ENCODE measurements at regions not wholly inside any gene's neighbourhood (a gene's known extent, or its start where the extent isn't known, plus 50 kb on each side); places are given as distances from the start of the nearest gene placed in this dataset.

GRCh38 chr9:99403371-99403770 is 181.3 kb downstream of the SEC61B start:
- no peak for DNase-seq

- no peak for DNase-seq
These were observed 183.3 kb downstream of the SEC61B start for GRCh38 chr9:99405359-99405758.

- DNase-seq = no peak
These were observed 184.9 kb downstream of the SEC61B start for GRCh38 chr9:99406939-99407338.

DNA sequence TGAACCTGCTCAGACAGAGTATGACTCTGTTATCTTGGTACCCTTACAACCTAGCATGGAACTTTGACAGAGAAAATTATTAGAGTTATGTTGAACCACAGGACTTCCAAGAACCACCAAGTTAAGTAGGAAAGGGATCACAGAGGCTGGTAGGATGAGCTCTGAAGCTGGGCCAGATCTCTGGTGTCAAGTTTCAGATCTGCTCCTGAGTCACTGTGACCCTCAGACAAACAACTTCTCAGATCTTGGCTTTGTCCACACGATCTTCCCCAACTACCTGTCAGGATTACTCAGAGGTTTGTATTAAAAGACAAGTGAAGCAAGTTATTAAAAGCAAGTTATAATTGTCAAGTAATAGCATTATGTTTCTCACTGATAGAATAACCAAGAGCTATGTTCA is 189.0 kb downstream of the SEC61B start:
- DNase-seq = no peak

DNA sequence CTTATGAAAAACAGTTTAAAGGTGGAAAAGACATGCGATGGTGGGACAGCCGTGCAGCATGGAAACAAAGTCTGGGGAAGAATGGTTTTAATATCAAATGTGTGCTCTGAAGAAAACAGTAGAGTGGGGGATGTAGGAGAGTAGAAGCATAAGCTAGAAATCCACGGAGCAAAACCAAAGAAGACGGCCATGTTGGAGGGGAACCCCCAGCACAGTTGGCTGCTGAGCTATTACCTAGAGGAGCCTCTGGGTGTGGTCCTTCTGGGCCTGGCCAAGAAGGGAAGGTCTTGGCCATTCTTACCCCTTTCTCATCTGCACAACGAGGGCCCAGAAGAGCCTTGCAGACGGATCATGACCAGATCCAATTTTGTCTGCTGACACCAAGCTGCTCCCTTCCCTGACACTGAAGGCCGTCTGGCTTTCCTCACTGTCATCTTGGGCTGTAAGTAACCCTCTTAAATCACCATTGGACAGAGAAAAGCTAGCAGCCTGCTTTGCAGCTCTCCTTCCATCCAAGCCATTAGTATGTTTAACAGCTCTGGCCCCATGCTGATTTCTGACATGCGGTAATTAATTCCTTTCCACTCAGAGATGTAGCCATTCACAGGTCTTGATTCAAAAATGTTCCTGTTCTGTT is 189.5 kb downstream of the SEC61B start:
- no peak for DNase-seq

DNA sequence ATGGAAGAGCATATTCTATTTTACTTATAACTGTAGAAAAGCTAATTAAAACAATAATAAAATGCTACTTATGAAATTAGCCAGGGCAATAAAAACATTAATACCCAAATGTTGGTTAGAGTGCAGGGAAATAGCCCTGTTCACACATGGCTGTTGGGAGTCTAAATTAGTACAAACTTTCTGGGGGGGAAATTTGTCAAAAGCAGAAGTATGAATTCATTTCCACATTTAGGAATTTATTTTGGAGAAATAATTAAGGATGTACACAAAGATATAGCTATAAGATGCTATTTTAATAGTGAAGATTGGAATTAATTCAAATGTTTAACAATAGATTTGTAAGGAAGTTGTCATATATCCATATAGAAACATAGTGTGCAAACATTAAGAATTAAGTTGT is 190.5 kb downstream of the SEC61B start:
- no peak for DNase-seq

GRCh38 chr9:99414321-99414720 is 192.2 kb downstream of the SEC61B start:
- no peak for DNase-seq

GRCh38 chr9:99415606-99416005 is 193.5 kb downstream of the SEC61B start:
- no peak for DNase-seq

- no peak for DNase-seq
These were observed 193.9 kb downstream of the SEC61B start for GRCh38 chr9:99416007-99416406.

- DNase-seq = no peak
These were observed 197.0 kb downstream of the SEC61B start for GRCh38 chr9:99419070-99419469.

GRCh38 chr9:99421369-99421768 is 199.3 kb downstream of the SEC61B start:
- DNase-seq = no peak

GRCh38 chr9:99425124-99425523 is 203.0 kb downstream of the SEC61B start:
- no peak for DNase-seq

- DNase-seq = no peak
These were observed 204.1 kb downstream of the SEC61B start for GRCh38 chr9:99425923-99426842.

- DNase-seq = no peak
These were observed 205.2 kb downstream of the SEC61B start for GRCh38 chr9:99427260-99427659.

GRCh38 chr9:99430301-99430700 is 208.2 kb downstream of the SEC61B start:
- peak in 1 of 2 donors; percentile 56 for DNase-seq

- DNase-seq = no peak
These were observed 209.0 kb downstream of the SEC61B start for GRCh38 chr9:99431103-99431502.

DNA sequence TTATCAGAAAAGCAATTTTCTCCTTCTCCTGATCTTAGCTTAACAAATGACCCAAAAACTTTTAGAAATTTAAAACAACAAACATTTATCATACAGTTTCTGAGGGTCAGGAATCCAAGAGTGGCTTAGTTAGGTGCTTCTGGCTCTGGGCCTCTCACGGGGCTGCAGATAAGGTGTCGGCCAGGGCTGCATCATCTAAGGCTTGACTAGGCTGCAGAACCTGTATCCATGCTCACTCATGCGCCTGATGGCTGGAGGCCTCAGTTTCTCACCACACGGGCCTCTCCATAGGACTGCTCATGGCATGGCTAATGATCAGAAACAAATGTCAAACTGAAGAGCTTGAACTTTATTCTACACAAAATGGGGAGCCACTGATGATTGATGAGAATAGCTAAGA is 210.0 kb downstream of the SEC61B start:
- no peak for DNase-seq

GRCh38 chr9:99433095-99433494 is 211.0 kb downstream of the SEC61B start:
- no peak for DNase-seq

DNA sequence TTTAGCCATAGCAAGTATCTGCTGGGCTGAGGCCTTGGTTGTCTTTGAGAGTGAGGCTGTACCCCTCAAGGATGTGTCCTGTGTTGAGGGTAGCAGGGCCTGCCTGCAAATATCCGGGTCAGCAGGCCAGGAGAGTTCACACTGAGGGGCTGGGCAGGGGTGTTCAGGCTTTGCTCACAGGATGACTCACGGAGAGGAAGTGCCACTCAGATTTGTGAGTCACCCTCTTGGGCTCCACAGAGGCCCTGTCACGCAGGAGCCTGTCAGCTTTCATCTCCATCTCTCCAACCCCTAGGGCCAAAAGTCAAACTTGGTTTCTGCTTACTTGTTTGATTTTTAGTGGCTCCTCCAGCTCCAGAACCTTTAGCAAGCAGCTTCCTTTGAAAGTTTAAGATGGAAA is 211.5 kb downstream of the SEC61B start:
- DNase-seq = peak; percentile 44 to 80

DNA sequence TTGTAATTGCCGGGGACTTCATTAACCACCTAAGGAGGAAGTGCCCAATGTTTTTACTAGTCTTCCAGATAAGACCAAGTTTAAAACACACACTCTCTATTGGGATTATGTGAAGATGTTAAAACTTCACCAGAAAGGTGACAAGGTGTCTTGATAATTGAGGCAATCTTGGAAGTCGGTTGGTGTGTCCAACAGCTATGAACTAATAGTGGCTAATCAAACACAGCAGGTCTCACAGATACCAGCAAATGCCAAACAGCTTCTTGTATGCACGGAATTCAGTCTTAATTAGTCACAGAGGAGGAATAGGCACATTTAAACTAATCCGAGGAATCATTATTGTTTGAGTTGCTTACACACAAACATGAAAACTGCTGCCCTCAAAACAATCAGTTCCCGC is 214.5 kb downstream of the SEC61B start:
- no peak for DNase-seq

GRCh38 chr9:99437145-99437544 is 215.1 kb downstream of the SEC61B start:
- DNase-seq = no peak

GRCh38 chr9:99438596-99438995 is 216.5 kb downstream of the SEC61B start:
- DNase-seq = no peak

- DNase-seq = no peak
These were observed 219.7 kb downstream of the SEC61B start for GRCh38 chr9:99441829-99442228.

DNA sequence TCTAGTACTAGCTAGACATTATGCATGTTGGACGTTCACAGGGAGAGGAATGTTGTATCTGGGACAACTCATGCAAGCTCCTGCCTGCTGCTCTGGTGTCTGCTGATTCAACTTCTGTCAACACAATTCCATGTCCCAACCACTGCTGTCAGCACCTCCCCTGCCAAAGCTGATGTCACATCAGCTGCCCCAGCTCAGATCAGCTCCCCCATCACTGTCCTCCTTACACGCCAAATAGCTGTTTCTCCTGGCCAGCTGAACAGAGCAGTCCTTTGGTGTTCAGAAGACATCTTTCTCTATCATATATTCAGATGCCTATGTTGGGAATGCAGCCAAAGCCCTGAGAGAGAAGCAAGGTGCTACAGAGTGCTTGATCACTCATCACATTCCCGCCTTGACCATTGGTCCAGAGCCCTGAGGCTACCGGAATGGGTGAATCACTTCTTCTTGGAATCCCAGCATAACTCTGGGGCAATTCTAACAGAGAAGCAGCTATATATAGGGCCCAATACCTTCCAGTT is 223.3 kb downstream of the SEC61B start:
- no peak for DNase-seq
